ENCODE measurements at regions not wholly inside any gene's neighbourhood (a gene's known extent, or its start where the extent isn't known, plus 50 kb on each side); places are given as distances from the start of the nearest gene placed in this dataset.

DNA sequence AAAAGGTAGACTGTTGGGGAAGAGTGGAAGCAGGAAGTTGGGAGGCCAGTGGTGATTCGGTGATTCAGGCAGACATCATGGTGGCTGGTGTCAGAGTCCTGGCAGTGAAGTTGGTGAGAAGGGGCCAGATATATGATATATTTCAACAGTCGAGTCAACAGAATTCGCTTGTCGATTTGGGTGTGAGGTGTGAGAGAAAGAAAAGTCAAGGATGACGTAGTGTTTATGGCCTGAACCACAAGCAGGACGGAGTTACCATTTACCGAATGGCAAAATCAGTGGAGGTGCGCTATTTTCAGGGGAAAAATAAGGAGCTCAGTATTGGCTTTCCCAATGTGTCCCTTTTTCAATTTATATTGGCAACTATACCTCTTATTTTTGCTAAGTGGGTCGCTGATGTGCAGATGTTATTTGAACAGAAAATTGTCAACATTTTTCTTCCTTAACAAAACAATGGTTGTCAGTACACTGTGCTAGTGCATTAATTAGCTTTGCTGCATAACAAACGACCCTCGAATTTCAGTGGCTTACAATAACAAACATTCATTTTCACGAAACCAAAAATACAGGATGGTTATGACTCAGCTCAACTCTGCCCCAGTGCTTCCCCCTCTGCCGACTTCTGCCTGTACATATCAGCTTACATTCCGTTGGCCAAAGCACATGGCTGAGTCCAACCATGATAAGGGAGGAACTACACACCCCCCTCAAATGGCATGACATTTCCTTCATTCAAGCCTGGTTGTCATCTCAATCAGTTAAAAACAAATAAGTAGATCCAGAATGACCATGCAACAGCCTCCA, 255.0 kb upstream of the ZFP64 start:
- CTCF ChIA-PET = no interaction called here
- Histone ChIP-seq H3K27ac (ENCODE audit: low read depth in 1 of 2, low read length in 2 of 2) (no peak overlapping the region), H3K9me3 (ENCODE audit: control insufficient read depth in 1 of 2, insufficient read depth in 1 of 2, low read length in 2 of 2) (no peaks in the 10 kb centered on the region), H3K4me1 (ENCODE audit: insufficient read depth, low read length) (no peaks in the 10 kb centered on the region), H3K36me3 (ENCODE audit: insufficient read depth, low read length) (no peaks in the 10 kb centered on the region), H3K4me3 (ENCODE audit: low read length) (no peak overlapping the region), H3K27me3 (ENCODE audit: control insufficient read depth in 1 of 2, insufficient read depth in 2 of 2, low read length in 2 of 2) (no peaks in the 10 kb centered on the region)
- no peaks in the 10 kb centered on the region for H3K36me3 Mint-ChIP-seq (ENCODE audit: low read depth)
- TF ChIP-seq, protein P1, sequence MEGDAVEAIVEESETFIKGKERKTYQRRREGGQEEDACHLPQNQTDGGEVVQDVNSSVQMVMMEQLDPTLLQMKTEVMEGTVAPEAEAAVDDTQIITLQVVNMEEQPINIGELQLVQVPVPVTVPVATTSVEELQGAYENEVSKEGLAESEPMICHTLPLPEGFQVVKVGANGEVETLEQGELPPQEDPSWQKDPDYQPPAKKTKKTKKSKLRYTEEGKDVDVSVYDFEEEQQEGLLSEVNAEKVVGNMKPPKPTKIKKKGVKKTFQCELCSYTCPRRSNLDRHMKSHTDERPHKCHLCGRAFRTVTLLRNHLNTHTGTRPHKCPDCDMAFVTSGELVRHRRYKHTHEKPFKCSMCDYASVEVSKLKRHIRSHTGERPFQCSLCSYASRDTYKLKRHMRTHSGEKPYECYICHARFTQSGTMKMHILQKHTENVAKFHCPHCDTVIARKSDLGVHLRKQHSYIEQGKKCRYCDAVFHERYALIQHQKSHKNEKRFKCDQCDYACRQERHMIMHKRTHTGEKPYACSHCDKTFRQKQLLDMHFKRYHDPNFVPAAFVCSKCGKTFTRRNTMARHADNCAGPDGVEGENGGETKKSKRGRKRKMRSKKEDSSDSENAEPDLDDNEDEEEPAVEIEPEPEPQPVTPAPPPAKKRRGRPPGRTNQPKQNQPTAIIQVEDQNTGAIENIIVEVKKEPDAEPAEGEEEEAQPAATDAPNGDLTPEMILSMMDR (IDR thresholded peaks at IDR 0.05) = no peak
- POLR2A ChIA-PET = no interaction called here
- intact Hi-C loops (cut with DNase I, micrococcal nuclease) = no loop called here
- no peaks in the 10 kb centered on the region for H3K4me1 Mint-ChIP-seq (ENCODE audit: low read depth)
- H3K4me3 Mint-ChIP-seq = no peak overlapping the region
- ATAC-seq (ENCODE audit: poor library complexity) (no peak), DNase-seq (no peak)
- peaks cover 5% of the 10 kb centered on the region for H3K27me3 Mint-ChIP-seq
- no peaks in the 10 kb centered on the region for H3K9me3 Mint-ChIP-seq
- H3K27ac Mint-ChIP-seq = no peak overlapping the region

DNA sequence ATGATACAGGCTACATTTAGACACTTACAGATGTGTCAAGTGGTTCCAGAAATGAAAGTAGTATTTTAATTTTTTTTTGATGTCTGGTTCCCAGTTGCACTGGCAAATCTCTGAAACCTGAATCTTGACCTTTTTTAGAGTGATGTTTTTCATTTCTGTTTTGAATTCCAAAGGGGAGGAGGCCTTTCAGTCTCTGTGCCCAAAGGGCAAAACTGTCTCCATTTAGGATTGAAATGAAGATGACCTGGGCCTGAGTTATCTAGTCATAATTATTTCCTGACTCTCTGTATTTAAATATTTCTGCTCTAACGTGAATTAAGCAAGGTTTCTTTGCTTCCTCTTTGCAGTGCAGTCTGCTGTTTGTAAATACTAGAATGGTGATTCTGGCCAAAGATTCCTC, 252.9 kb upstream of the ZFP64 start:
- H3K4me1 Mint-ChIP-seq (ENCODE audit: low read depth) = no peaks in the 10 kb centered on the region

DNA sequence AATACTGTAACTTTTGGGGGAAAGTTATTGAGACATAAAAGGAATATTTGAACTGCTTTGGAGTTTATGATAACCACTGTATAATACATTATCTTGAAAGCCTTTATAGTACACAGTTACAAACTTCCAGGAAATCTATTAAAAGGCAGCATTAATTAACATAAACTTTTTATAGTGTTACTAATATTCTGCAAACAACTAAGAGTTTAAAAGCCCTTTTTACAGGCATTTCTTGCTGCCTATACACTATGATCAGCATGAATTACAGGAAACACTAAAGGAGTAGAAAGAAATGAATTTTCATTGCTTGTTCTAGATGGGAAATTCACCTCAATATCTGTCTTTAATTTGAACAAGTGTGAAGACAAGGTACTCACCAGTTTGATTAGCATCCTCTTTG, 252.3 kb upstream of the ZFP64 start:
- Mint-ChIP-seq H3K27me3 (peaks cover 5% of the 10 kb centered on the region), H3K36me3 (ENCODE audit: low read depth) (no peaks in the 10 kb centered on the region), H3K4me3 (no peak overlapping the region), H3K4me1 (ENCODE audit: low read depth) (no peaks in the 10 kb centered on the region), H3K9me3 (no peaks in the 10 kb centered on the region), H3K27ac (no peak overlapping the region)
- Histone ChIP-seq H3K4me1 (ENCODE audit: insufficient read depth, low read length) (no peaks in the 10 kb centered on the region), H3K27me3 (ENCODE audit: control insufficient read depth in 1 of 2, insufficient read depth in 2 of 2, low read length in 2 of 2) (no peaks in the 10 kb centered on the region), H3K36me3 (ENCODE audit: insufficient read depth, low read length) (no peaks in the 10 kb centered on the region), H3K27ac (ENCODE audit: low read depth in 1 of 2, low read length in 2 of 2) (no peak overlapping the region), H3K4me3 (ENCODE audit: low read length) (no peak overlapping the region), H3K9me3 (ENCODE audit: control insufficient read depth in 1 of 2, insufficient read depth in 1 of 2, low read length in 2 of 2) (no peaks in the 10 kb centered on the region)
- CTCF ChIA-PET = no interaction called here
- no peak for ATAC-seq (ENCODE audit: poor library complexity)
- POLR2A ChIA-PET = no interaction called here
- intact Hi-C loops (cut with DNase I, micrococcal nuclease) = no loop called here
- no peak for DNase-seq
- TF ChIP-seq, protein P1 (IDR thresholded peaks at IDR 0.05) = no peak

More for the DNA sequence above, 252.9 kb upstream of the ZFP64 start:
- intact Hi-C loops (cut with DNase I, micrococcal nuclease) = no loop called here
- Histone ChIP-seq H3K4me3 (ENCODE audit: low read length) (no peak overlapping the region), H3K27ac (ENCODE audit: low read depth in 1 of 2, low read length in 2 of 2) (no peak overlapping the region), H3K27me3 (ENCODE audit: control insufficient read depth in 1 of 2, insufficient read depth in 2 of 2, low read length in 2 of 2) (no peaks in the 10 kb centered on the region), H3K36me3 (ENCODE audit: insufficient read depth, low read length) (no peaks in the 10 kb centered on the region), H3K9me3 (ENCODE audit: control insufficient read depth in 1 of 2, insufficient read depth in 1 of 2, low read length in 2 of 2) (no peaks in the 10 kb centered on the region), H3K4me1 (ENCODE audit: insufficient read depth, low read length) (no peaks in the 10 kb centered on the region)
- H3K4me3 Mint-ChIP-seq = no peak overlapping the region
- ATAC-seq (ENCODE audit: poor library complexity) = no peak
- POLR2A ChIA-PET = no interaction called here
- TF ChIP-seq, protein P1 (IDR thresholded peaks at IDR 0.05) = no peak
- H3K27me3 Mint-ChIP-seq = peaks cover 5% of the 10 kb centered on the region
- H3K36me3 Mint-ChIP-seq (ENCODE audit: low read depth) = no peaks in the 10 kb centered on the region
- no peak overlapping the region for H3K27ac Mint-ChIP-seq
- H3K9me3 Mint-ChIP-seq = no peaks in the 10 kb centered on the region
- CTCF ChIA-PET = no interaction called here
- DNase-seq = no peak
